HepG2 (cell line): ENCODE measurements at regions not wholly inside any gene's neighbourhood (a gene's known extent, or its start where the extent isn't known, plus 50 kb on each side); places are given as distances from the start of the nearest gene placed in this dataset.

Source experiments
- MEF2D ChIP-seq: sonication (generic); formaldehyde crosslinking; IDR thresholded peaks from 2 replicates; pipeline ENCODE4 v1.5.1; 2020; ENCODE audit warnings: mild to moderate bottlenecking, missing genetic modification reagents
- POLR2A ChIP-seq, 2 experiments: IDR thresholded peaks; 2 replicates each; pipeline ENCODE4 v1.6.1; 2011; ENCODE audit warnings: low read depth in 2 of 2, low read length in 2 of 2, mild to moderate bottlenecking in 1 of 2, moderate library complexity in 1 of 2; ENCODE audit not compliant: insufficient read depth in 1 of 2
- RBAK ChIP-seq: sonication (generic); formaldehyde crosslinking; IDR thresholded peaks from 2 replicates; pipeline ENCODE4 v1.5.1; 2020; ENCODE audit warnings: mild to moderate bottlenecking, missing genetic modification reagents
- RFX5 ChIP-seq: IDR thresholded peaks from 2 replicates; pipeline ENCODE4 v1.6.1; 2011; ENCODE audit warnings: low read depth, low read length, improper control_type of control experiment

GRCh38 chr18:76205906-76206305, 289.1 kb downstream of the ZNF516 start:
- TF ChIP-seq RBAK (CRISPR knock-in tag) (no peak), MEF2D (CRISPR knock-in tag) (no peak), RFX5 (no peak), POLR2A (IDR thresholded peaks at IDR 0.05; ENCODE audit: insufficient read depth in 1 of 2, low read depth in 2 of 2, low read length in 2 of 2) (no peak)
